ENCODE measurements at regions not wholly inside any gene's neighbourhood (a gene's known extent, or its start where the extent isn't known, plus 50 kb on each side); places are given as distances from the start of the nearest gene placed in this dataset.

DNA sequence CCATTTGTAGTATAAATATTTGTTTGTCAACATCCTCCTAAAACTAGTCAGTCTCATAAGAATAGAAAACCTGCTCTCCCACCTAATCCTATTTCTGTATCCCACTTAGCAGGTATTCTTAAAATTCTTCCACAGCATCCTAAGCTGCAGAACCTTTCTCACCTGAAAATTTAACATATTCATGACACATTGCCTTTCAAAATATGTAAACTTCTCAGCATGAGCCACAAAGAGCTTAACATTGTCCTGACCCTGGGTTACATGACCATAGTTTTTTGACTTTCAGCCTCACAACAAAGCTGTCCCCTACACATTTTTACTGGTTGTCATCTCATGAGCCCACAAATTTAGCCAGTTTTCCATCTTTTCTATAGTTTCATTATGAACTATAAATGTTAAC, 712.1 kb downstream of the LTN1 start:
- TF ChIP-seq, protein P1, sequence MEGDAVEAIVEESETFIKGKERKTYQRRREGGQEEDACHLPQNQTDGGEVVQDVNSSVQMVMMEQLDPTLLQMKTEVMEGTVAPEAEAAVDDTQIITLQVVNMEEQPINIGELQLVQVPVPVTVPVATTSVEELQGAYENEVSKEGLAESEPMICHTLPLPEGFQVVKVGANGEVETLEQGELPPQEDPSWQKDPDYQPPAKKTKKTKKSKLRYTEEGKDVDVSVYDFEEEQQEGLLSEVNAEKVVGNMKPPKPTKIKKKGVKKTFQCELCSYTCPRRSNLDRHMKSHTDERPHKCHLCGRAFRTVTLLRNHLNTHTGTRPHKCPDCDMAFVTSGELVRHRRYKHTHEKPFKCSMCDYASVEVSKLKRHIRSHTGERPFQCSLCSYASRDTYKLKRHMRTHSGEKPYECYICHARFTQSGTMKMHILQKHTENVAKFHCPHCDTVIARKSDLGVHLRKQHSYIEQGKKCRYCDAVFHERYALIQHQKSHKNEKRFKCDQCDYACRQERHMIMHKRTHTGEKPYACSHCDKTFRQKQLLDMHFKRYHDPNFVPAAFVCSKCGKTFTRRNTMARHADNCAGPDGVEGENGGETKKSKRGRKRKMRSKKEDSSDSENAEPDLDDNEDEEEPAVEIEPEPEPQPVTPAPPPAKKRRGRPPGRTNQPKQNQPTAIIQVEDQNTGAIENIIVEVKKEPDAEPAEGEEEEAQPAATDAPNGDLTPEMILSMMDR (IDR thresholded peaks at IDR 0.05), result no peak
- no peak for TF ChIP-seq POLR2A (IDR thresholded peaks at IDR 0.05)

Measured in uterus (tissue), 2 donors.